GM19372 (cell line): ENCODE measurements at regions not wholly inside any gene's neighbourhood (a gene's known extent, or its start where the extent isn't known, plus 50 kb on each side); places are given as distances from the start of the nearest gene placed in this dataset.

Experiments
- ATAC-seq: cut with Tn5 transposase; IDR thresholded peaks from one replicate; pipeline ENCODE4 v1.9.1; 2021; ENCODE audit warnings: mild to moderate bottlenecking, low read depth, moderate library complexity; ENCODE audit not compliant: unreplicated experiment

- ATAC-seq: no peak
Observed at GRCh38 chr2:151038516-151038915, 223.1 kb downstream of the RBM43 start.

DNA sequence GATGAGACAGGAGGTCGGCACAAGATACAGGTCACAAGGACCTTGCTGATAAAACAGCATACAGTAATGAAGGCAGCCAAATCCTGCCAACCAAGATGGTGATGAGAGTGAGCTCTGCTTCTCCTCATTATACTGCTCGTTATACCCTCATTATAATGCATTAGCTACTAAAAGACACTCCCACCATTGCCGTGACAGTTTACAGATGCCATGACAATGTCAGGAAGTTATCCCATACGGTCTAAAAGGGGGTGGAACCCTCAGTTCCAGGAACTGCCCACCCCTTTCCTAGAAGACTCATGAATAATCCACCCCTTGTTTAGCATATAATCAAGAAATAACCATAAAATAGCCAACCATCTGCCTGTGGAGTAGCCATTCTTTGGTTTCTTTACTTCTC, 224.2 kb downstream of the RBM43 start:
- ATAC-seq: no peak

DNA sequence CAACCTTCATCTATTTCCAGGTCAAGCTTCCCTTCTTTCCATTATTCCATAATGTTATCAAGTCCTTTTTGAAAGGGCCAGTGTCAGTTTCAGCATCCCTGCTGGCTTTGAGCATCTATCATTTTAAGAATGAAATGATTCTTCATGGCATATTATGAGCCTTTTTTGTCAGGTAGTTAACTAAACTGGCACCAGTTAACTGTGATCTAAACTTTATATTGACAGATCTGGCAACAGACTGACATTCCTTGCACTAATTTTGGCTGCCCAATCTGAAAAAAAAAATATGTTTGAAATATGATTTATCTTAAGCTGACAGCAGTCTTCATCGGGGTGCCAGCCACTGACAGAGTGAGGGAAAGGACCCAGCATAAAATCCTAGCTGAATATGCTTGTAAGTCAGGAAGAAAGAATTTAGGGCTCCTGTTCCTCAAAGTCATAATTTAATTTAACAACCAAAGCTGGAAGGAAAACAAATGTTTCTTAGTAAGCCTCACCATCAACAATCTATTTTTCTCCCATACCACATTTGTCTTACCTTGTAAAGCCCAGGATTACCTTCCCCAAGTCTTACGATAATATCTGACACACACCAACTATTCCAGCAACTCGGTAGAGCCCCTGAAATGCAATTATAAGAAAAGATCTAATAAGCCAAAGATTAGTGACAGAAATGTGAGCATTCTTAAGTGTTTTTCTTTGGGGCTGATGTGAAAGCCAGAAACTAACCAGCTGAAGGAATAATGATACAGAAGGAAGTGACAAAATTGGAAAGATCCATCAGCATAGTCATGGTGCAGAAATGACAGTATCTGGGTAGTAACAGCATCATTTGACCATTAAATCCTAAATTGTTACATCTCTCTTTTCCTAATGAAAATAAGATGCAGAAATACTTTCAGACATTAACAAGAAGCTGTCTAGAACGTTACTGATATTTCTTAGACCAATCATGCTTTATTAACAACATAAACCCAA, 228.1 kb downstream of the RBM43 start:
- no peak for ATAC-seq

DNA sequence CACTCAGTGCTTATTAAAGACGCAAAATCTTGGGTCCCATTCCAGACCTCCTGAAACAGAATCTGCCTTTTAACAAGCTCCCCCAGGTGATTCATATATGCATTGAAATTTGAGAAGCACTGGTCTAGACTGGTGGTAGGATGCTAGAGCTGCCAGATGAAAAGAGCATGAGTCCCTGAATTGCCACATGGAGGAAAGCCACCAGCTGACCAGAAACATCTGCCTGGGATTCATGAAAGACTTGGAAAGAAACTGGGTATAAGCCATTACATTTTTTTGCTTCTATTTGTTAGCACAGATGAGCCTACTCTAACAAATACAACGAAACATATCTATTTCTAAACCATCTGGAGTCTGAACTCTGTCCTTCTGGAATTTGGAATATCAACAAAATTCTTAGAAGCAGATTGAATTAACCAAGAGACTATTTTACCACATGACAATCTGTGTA, 228.9 kb downstream of the RBM43 start:
- no peak for ATAC-seq

- no peak for ATAC-seq
Observed at GRCh38 chr2:151030663-151031230, 230.9 kb downstream of the RBM43 start.

GRCh38 chr2:151029406-151030157, 232.1 kb downstream of the RBM43 start:
- no peak for ATAC-seq

GRCh38 chr2:151028691-151029176, 232.9 kb downstream of the RBM43 start:
- ATAC-seq: no peak

DNA sequence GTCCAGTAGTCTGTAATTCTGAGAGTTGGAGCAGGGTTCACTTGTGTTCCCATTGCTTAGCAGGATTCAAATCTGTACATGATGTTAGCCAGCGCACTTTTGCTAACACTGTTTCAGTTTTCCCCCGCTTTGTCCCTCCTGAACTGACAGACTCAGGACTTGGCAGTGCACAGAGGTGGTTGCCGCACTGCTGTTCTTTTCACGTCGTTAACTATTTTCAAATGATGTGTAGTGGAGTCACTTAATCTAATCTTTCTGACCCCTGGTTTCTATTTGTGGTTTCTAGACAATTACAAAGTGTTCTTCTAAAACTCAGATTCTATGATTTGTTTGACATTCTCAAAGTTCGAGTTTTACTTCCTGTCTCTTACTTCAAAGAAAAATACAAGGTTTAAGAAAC, 234.5 kb downstream of the RBM43 start:
- no peak for ATAC-seq

DNA sequence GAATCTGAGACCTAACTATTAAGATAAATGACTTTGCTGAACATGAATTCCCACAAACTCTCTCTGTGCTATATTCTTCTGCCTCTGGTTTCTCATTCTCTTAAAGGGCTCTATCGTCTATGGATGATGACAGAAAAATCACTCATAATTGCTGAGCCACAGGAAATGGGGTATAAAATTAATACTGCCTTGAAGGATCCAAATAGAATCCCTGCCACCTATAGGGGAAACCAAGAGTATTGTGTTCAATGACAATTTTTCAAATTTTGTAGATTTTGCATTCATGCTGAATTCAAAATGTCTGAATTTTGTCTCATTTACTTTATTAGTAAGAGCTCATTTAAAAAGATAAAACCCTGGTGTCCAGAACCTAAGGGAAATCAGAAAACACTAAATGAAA, 235.8 kb downstream of the RBM43 start:
- ATAC-seq: no peak

DNA sequence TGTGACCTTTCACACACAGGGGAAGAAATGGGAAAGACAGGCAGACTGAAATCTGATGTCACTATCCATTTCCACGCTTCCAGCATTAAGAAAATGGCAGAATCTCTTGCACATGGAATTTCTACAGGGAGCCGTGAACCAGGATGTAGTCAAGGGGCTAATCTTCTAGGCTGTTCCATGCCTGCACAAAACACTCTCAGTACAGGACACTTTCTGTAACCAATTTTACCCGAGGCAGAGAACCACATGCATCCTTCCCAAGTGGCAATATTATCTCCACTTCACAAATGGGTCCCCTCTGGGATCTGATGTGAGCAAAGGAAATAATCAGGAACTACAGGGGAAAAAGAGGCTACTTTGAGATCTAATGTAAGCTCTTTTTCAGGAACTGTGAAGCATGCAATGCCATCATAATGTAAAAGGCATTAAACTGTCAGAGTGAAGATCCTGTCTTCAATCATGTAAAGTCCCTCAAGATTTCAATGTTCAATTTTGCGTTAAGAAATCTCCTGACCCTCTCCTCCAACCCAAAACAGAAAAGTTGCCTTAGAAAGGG, 236.9 kb downstream of the RBM43 start:
- no peak for ATAC-seq

DNA sequence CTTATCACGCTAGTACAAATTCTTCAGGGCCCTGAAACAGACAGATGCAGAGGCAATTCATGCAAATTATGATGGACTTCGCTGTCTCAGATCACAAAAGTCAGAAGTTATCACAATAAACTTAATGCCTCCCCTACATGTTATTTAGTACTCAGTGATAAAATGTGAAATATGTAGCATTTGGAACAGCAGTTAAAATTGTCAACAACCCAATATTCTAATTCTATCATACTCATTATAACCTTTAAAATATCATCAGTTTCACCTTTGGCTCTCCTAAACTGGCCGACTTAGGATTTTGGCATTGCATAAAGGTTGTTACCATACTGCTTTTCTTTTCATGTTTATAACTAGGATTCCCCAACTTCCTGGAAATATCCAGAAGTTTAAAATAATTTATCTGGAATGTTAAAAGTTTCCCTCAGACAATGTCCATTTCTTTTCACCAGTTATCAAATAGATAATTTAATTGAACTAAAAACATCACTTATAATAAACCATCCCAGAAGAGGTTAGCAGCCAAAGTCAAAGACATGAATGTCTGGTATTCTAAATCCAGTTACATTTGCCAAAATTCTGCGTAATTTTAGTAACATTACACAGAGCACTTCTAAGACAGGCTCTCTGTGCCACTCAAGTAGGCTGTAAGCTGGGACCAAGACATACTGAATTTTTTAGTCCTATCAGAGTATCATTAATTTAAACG, 239.8 kb downstream of the RBM43 start:
- no peak for ATAC-seq

DNA sequence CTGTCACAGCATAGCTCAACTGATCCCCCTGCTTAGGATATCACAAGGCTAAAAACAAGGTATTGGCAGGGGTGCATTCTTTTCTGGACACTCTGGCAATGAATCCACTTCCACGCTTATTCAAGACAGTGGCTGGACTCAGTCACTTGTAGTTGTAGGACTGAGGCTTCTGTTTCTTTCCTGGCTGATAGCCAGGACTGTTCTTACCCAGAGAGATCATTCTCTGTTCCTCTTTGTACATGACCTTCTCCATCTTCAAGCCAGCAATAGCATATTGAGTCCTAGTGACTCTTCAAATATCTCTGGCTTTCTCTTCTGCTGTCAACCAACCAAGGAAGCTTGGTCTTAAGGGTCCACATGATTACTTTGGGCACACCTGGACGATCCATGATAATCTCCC, 241.3 kb downstream of the RBM43 start:
- ATAC-seq: peak; percentile 89

- no peak for ATAC-seq
Observed at GRCh38 chr2:151009437-151010175, 252.1 kb downstream of the RBM43 start.

DNA sequence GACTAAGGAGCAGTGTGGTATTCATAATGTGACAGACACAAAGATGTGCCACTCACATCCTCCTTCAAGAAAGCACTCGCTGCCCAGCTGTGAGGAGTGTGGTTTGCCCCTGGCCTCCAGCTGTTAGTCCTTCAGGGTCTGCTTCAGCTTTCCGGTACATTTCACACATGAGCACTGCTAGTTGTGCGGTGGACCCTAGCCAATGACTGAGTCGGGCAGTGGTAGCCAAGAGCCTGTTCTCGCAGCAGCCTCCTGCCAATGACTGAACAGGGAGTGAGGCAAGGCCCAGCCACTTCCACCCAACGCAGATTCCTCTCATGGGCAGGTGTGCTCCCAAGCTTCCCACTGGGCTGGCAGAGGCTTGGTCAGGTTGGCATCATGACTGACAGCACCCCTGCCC, 254.3 kb downstream of the RBM43 start:
- no peak for ATAC-seq

GRCh38 chr2:151002959-151003600, 258.6 kb downstream of the RBM43 start:
- no peak for ATAC-seq

GRCh38 chr2:150997702-150998440, 263.8 kb downstream of the RBM43 start:
- no peak for ATAC-seq

- no peak for ATAC-seq
Observed at GRCh38 chr2:150997066-150997465, 264.6 kb downstream of the RBM43 start.

GRCh38 chr2:150994076-150994475, 267.6 kb downstream of the RBM43 start:
- no peak for ATAC-seq
